ENCODE measurements at regions not wholly inside any gene's neighbourhood (a gene's known extent, or its start where the extent isn't known, plus 50 kb on each side); places are given as distances from the start of the nearest gene placed in this dataset.

DNA sequence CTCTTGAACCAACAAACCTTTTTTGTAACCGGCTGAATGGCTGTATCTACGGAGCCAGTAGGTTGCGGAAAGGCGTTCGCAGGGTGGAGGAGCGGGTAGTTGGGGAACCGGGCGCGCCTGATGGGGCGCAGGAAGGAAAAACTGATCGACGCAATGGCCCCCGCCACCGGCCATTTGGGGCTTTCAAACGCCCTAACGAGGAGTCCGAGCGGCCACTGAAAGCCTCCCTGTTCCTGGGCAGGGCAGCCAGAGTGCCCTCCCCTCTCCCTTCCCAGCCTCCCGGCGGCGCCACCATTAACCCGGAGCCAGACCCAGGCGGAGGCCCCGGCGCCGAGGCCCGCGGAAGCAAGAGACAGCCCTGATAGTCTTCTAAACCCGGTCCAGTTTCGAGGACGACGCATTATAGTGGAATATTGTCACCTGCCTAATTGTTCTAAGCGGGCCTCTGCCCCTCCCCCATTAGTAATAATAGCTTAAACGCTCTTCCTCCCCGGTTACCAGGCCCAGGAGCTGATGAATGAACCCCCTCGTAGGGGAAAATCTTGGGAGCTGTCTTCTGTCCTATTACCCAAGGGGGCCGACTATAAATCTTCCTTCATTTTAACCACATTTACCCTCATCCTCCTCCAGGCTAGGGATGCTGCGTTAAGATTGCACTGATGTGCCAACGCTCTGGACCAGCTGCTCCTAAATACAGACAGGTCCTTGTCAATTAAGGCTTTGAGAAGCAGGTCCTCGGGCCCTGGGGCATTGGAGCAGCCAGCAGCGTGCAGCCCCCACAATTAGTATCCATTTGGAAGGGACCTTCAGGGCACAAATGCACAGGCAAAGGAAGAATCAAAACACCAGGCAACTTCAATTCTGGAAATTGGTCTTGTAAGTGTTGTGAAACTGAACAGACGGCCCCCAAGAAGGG is 61.6 kb upstream of the TMEM33 start (continued):
- no peak for TF ChIP-seq RAD21 (IDR thresholded peaks at IDR 0.05; ENCODE audit: low read length)

DNA sequence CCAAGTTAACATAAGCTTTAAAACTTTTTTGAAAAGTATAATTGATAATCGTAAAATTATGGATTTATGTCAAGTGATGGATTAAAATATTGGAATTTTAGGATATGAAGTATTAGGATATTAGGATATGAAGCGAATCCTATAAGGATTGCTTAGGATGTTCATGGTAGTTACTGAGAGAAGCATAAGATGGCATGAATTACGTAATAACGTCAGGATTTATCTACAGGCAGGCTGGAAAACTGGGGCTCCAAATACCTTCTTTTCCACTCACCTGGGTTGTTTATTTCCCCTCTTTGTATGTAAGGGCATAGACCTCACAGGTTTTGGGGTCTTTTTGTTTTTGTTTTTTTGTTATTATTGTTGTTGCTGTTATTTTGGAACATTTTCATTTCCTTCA is 65.2 kb upstream of the TMEM33 start:
- Histone ChIP-seq H4K5ac (ENCODE audit: low read depth, low read length) (no peak overlapping the region), H2BK5ac (ENCODE audit: low read depth, low read length, poor library complexity, severe bottlenecking) (no peak overlapping the region), H2AK9ac (replicated peaks; ENCODE audit: low read depth, low read length, poor library complexity) (no peak overlapping the region), H2AK5ac (ENCODE audit: low read depth, low read length) (no peak overlapping the region), H3K9me1 (ENCODE audit: insufficient read depth, low read length) (no peaks in the 10 kb centered on the region), H3K56ac (ENCODE audit: extremely low read depth, insufficient read depth, low read length) (no peak overlapping the region), H3K4me2 (ENCODE audit: low read depth, low read length) (no peak overlapping the region), H3K79me1 (ENCODE audit: low read depth in 1 of 2, low read length in 2 of 2) (no peaks in the 10 kb centered on the region), H3K27me3 (ENCODE audit: control insufficient read depth, insufficient read depth, low read length) (peaks cover 62% of the 10 kb centered on the region), H3K4me1 (ENCODE audit: control insufficient read depth, insufficient read depth, low read length) (no peaks in the 10 kb centered on the region), H3K9me3 (ENCODE audit: control insufficient read depth, insufficient read depth, low read length) (no peaks in the 10 kb centered on the region; the same call in none of the 2 replicates), H2BK120ac (ENCODE audit: low read depth, low read length) (no peak overlapping the region), H4K20me1 (ENCODE audit: insufficient read depth, low read length) (no peaks in the 10 kb centered on the region), H3K4me3 (ENCODE audit: insufficient read depth, low read depth, low read length) (no peak overlapping the region), H2AFZ (replicated peaks; ENCODE audit: low read length, poor library complexity) (no peak overlapping the region), H2BK20ac (ENCODE audit: low read depth, low read length) (no peak overlapping the region), H3K4ac (ENCODE audit: low read depth, low read length) (no peak overlapping the region), H4K8ac (ENCODE audit: low read depth in 2 of 2, low read length in 2 of 2) (no peak overlapping the region), H2BK15ac (ENCODE audit: low read depth, low read length) (no peak overlapping the region), H3K27ac (ENCODE audit: insufficient read depth, low read length) (no peak overlapping the region), H3K18ac (ENCODE audit: low read depth, low read length) (no peak overlapping the region), H3K14ac (replicated peaks; ENCODE audit: low read depth, low read length) (no peak overlapping the region), H3K23ac (ENCODE audit: low read depth, low read length) (no peak overlapping the region), H3K9ac (ENCODE audit: low read depth, low read length) (no peak overlapping the region), H3K36me3 (ENCODE audit: control insufficient read depth, insufficient read depth, low read length) (no peaks in the 10 kb centered on the region), H4K91ac (ENCODE audit: insufficient read depth, low read depth, low read length) (no peak overlapping the region)
- CTCF ChIA-PET, result no interaction called here
- intact Hi-C loops (cut with micrococcal nuclease) (no loop called here), in situ Hi-C loops (cut with MboI; ENCODE audit: low sequenced_read_pairs) (no loop called here), dilution Hi-C loops (cut with HindIII; ENCODE audit: low sequenced_read_pairs, unreplicated experiment) (no loop called here)
- WGBS, 2 experiments (ENCODE audit: extremely low coverage in 2 of 2, insufficient read length in 1 of 2), result 100% methylated on average over 2 of the region's 4 CpGs; no CpG with 5 or more reads in 1 of the 2 experiments
- POLR2A ChIA-PET (ENCODE audit: unreplicated experiment), result no interaction called here
- DNase-seq (no peak), ATAC-seq (ENCODE audit: low read depth) (no peak)
- no TSS peak for BruUV-seq (replicated peaks)
- TF ChIP-seq BHLHE40 (IDR thresholded peaks at IDR 0.05; ENCODE audit: low read depth, low read length) (no peak), CEBPB (IDR thresholded peaks at IDR 0.05; ENCODE audit: low read depth, low read length) (peak; percentile 58), RCOR1 (IDR thresholded peaks at IDR 0.05; ENCODE audit: insufficient replicate concordance, low read length) (no peak)
- TF ChIP-seq, protein P1, sequence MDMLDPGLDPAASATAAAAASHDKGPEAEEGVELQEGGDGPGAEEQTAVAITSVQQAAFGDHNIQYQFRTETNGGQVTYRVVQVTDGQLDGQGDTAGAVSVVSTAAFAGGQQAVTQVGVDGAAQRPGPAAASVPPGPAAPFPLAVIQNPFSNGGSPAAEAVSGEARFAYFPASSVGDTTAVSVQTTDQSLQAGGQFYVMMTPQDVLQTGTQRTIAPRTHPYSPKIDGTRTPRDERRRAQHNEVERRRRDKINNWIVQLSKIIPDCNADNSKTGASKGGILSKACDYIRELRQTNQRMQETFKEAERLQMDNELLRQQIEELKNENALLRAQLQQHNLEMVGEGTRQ (IDR thresholded peaks at IDR 0.05; ENCODE audit: low read depth, low read length), result no peak
